Muscle layer of duodenum (tissue), 2 donors: ENCODE measurements at regions not wholly inside any gene's neighbourhood (a gene's known extent, or its start where the extent isn't known, plus 50 kb on each side); places are given as distances from the start of the nearest gene placed in this dataset.

Experiments used
- H3K27ac ChIP-seq: one replicate; pipeline ENCODE4 v1.7.0; 2013; ENCODE audit warnings: mild to moderate bottlenecking, low read length
- H3K27me3 ChIP-seq: one replicate; pipeline ENCODE4 v1.7.0; 2013; ENCODE audit warnings: low read depth, mild to moderate bottlenecking, control low read depth, low read length
- H3K36me3 ChIP-seq, 2 donors: one replicate each; pipeline ENCODE4 v1.7.0; 2013; ENCODE audit warnings: low read length in 2 of 2, control low read depth in 1 of 2, mild to moderate bottlenecking in 1 of 2; ENCODE audit not compliant: insufficient read depth in 2 of 2, control insufficient read depth in 1 of 2
- H3K4me1 ChIP-seq, 2 donors: one replicate each; pipeline ENCODE4 v1.7.0; 2013; ENCODE audit warnings: low read length in 2 of 2, mild to moderate bottlenecking in 2 of 2, control low read depth in 1 of 2, moderate library complexity in 1 of 2; ENCODE audit not compliant: insufficient read depth in 2 of 2, control insufficient read depth in 1 of 2
- H3K4me3 ChIP-seq, 2 donors: one replicate each; pipeline ENCODE4 v1.7.0; 2013; ENCODE audit warnings: low read length in 2 of 2, low read depth in 1 of 2, mild to moderate bottlenecking in 1 of 2
- H3K9me3 ChIP-seq, 2 donors: one replicate each; pipeline ENCODE4 v1.7.0; 2013; ENCODE audit warnings: low read length in 2 of 2, control low read depth in 1 of 2, mild to moderate bottlenecking in 1 of 2; ENCODE audit not compliant: control insufficient read depth in 1 of 2
- donor health status: healthy.

DNA sequence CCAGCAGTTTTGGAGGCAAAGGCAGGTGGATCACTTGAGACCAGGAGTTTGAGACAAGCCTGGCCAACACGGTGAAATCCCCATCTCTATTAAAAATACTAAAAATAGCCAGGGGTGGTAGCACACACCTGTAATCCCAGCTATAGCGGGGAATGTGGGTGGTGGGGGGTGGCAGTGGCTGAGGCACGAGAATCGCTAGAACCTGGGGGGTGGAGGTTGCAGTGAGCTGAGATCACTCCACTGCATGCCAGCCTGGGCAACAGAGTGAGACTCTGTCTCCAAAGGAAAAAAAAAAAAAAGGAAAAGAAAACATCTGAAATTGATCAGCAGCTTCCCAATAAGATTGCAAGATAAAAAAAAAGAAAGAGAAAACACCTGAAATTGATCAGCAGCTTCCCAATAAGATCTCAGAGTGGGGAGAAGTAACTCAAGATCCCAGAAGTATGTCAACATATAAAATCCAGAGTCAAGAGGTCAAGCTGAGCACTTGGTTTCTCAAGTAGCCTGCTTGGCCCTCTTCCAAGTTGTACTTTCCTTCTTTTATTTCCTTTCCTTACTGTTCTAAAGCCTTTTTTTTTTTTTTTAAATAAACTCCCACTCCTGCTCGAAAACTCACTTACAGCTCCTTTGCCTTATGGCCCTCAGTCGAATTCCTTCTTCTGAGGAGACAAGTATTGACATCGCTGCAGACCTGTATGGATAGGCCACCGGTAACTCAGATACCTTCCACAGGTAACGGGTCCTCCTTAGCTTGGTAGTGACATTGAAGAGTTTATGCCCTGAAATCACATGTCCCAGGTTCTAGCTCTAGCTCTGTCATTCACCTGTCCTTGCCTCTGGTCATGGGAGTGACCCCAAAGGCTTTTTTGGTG, 368.5 kb upstream of the SYNCRIP start:
- Histone ChIP-seq H3K27me3 (no peaks in the 10 kb centered on the region), H3K27ac (no peak overlapping the region), H3K4me3 (no peak overlapping the region), H3K9me3 (peaks cover 0 to 2% of the 10 kb centered on the region in 2 donors), H3K4me1 (no peaks in the 10 kb centered on the region), H3K36me3 (no peaks in the 10 kb centered on the region)

DNA sequence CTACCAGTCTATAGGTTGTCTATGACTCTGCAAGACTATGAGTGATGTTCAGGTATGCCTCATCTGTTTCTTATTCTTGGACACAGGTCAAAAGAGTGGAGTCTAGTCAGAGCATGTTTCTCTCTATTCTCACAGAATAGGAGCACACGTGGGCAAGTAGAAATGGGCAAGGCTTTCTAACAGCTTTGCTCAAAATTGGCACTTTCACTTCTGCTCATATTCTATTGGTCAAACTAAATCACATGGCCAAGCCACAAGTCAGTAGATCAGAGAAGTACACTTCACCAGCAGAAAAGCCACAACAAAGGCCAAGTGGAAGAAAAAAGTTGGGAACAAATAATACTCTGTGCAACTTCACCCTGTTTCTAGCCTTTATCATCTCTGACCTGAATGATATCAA, 354.5 kb upstream of the SYNCRIP start:
- Histone ChIP-seq H3K9me3 (no peaks in the 10 kb centered on the region), H3K27me3 (no peaks in the 10 kb centered on the region), H3K27ac (no peak overlapping the region), H3K4me3 (no peak overlapping the region), H3K4me1 (no peaks in the 10 kb centered on the region), H3K36me3 (no peaks in the 10 kb centered on the region)

DNA sequence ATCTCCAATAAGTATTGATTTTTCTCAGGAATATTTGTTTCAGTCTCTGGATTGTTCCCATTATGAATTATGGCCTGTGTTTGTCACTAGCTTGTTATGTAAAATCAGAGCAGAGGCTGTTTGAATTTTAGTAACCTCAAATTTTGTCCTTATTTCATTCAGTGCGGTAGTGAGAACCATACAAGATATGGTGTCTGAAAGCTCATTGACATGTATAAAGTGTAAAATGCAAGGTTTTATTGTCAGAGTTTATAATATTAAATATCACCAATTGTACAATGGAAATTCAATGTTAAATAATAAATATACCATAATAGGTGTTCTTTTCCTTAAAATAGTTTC, 353.3 kb upstream of the SYNCRIP start:
- no peaks in the 10 kb centered on the region for H3K4me1 ChIP-seq
- H3K27me3 ChIP-seq: no peaks in the 10 kb centered on the region
- no peak overlapping the region for H3K4me3 ChIP-seq
- no peaks in the 10 kb centered on the region for H3K9me3 ChIP-seq
- no peak overlapping the region for H3K27ac ChIP-seq
- no peaks in the 10 kb centered on the region for H3K36me3 ChIP-seq

DNA sequence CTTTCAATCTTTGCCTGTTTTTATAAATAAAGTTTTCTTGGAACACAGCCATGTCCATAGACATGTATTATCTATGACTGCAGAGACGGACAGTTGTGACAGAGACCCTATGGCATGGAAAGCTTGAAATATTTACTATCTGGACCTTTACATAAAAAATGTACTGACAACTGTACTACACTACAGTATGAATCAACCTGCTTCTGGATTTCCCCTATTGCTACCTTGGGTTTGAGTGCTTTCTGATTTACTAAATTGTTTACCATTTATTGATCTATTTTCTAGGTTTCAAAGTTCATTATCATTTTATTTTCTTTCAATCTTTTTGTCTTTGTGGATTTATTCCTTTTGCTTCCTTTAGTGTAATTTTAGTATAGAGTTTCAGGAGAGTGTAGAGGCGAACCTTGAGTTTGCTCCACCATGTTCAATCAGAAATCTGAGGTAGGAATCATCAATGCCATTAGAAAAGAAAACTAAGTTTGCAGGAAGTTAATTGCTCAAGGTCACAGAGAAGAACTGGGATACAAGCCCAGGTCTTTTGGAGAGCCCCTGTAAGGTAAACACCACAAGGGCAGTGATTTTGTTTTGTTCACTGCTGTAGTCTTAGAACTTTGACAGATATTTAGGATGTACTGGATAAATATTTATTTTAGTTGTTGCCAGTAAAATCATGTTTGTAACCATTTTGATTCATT, 352.8 kb upstream of the SYNCRIP start:
- Histone ChIP-seq H3K27ac (no peak overlapping the region), H3K9me3 (no peaks in the 10 kb centered on the region), H3K4me3 (no peak overlapping the region), H3K4me1 (no peaks in the 10 kb centered on the region), H3K27me3 (no peaks in the 10 kb centered on the region), H3K36me3 (no peaks in the 10 kb centered on the region)

DNA sequence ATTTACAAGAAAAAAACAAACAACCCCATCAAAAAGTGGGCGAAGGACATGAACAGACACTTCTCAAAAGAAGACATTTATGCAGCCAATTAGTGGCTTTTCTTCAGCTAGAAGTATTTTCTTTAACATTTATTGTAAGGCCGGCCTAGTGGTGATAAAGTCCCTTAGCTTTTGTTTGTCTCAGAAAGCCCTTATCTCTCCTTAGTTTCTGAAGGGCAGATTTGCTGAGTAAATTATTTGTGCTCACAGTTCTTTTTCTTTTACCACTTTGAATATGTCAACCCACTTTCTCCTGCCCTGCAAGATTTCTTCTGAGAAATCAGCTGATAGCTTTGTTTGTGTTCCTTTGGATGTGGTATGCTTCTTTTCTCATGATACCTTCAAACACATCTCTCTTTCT, 344.0 kb upstream of the SYNCRIP start:
- Histone ChIP-seq H3K9me3 (peaks cover 6 to 14% of the 10 kb centered on the region in 2 donors), H3K36me3 (no peaks in the 10 kb centered on the region), H3K4me3 (no peak overlapping the region), H3K27me3 (no peaks in the 10 kb centered on the region), H3K27ac (no peak overlapping the region), H3K4me1 (no peaks in the 10 kb centered on the region)

DNA sequence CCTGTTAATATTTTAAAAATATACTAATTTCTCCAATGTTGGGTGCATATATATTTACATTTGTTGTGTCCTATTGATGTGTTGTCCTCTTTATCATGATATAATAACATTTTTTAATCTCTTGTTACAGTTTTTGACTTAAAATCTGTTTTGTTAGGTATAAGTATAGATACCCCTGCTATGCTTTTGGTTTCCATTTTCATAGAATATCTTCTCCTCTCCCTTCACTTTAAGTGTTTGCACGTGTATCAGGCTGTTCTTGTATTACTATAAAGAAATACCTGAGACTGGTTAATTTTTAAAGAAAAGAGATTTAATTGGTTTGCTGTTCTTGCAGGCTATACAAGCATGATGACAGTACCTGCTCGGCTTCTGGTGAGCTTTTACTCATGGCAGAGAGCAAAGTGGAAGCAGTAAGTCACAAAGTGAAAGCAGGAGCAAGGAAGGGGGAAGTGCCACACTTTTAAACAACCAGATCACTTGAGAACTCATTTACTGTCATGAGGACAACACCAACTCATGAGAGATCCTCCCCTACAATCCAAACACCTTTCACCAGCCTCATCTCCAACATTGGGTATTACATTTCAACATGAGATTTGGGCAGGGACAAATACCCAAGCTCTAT, 340.5 kb upstream of the SYNCRIP start:
- Histone ChIP-seq H3K9me3 (peaks cover 6 to 7% of the 10 kb centered on the region in 2 donors), H3K27ac (no peak overlapping the region), H3K27me3 (no peaks in the 10 kb centered on the region), H3K4me1 (no peaks in the 10 kb centered on the region), H3K4me3 (no peak overlapping the region), H3K36me3 (no peaks in the 10 kb centered on the region)

DNA sequence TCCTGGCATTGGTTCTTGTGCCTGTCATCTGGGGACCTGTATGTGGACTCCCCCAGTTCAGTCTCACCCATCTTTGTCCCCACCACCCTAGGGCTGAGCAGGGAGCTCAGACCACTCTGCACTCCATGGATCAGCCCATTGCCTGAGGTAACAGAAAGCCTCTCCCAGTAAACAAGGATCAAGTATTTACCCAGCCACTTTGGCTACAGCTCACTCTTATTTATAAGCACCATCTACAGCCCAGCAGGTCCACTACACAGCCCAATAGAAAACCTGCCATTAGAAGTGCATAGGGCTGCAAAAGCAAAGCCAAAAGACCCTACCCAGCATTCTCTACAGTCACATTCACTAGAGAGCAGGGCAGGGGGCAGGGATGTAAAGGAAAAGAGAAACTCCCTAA, 335.0 kb upstream of the SYNCRIP start:
- no peaks in the 10 kb centered on the region for H3K4me1 ChIP-seq
- H3K4me3 ChIP-seq: no peak overlapping the region
- no peaks in the 10 kb centered on the region for H3K36me3 ChIP-seq
- H3K27me3 ChIP-seq: no peaks in the 10 kb centered on the region
- no peak overlapping the region for H3K27ac ChIP-seq
- H3K9me3 ChIP-seq: peaks cover 0 to 3% of the 10 kb centered on the region in 2 donors

DNA sequence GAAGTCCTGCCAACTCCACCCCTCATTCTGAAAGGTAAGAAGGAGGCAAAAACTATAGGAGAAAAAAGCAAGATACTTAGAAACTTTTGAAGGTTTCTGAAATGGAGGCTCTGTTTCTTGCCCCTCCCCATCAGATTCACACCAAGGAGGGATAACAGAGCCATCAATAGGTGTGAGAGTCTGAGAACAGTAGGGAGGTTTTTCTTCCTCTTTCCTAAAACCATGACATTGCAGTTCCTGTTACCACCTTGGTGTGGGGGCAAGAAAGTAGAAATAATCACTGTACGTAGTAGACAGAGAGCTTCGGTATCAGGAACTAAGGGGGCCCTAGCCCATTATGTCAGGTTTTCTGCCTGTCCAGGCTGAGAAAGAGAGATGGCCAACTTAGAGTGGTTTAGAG, 333.3 kb upstream of the SYNCRIP start:
- H3K4me3 ChIP-seq: no peak overlapping the region
- no peaks in the 10 kb centered on the region for H3K27me3 ChIP-seq
- H3K4me1 ChIP-seq: no peaks in the 10 kb centered on the region
- H3K36me3 ChIP-seq: no peaks in the 10 kb centered on the region
- no peak overlapping the region for H3K27ac ChIP-seq
- H3K9me3 ChIP-seq: peaks cover 0 to 3% of the 10 kb centered on the region in 2 donors

DNA sequence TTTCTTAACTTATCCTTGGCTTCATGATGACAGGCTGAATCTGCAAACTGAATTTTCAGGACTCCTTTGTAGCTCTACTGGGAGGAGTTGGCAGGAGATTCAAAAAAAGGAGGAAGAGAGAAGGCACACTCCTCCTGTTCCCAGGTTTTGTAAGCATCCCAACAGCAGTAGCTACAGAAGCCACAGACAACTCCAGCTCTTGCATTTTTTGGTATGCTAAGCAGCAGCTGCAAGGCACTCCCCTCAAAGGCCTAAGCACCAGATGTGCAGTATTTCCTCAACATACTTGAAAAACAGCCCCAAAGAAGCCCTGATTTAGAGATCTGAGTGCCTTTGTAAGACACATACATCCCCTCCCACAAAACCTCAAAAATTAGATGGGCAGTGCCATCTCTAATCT, 328.6 kb upstream of the SYNCRIP start:
- no peaks in the 10 kb centered on the region for H3K4me1 ChIP-seq
- no peaks in the 10 kb centered on the region for H3K36me3 ChIP-seq
- H3K9me3 ChIP-seq: peaks cover 0 to 3% of the 10 kb centered on the region in 2 donors
- H3K27ac ChIP-seq: no peak overlapping the region
- no peak overlapping the region for H3K4me3 ChIP-seq
- H3K27me3 ChIP-seq: no peaks in the 10 kb centered on the region

DNA sequence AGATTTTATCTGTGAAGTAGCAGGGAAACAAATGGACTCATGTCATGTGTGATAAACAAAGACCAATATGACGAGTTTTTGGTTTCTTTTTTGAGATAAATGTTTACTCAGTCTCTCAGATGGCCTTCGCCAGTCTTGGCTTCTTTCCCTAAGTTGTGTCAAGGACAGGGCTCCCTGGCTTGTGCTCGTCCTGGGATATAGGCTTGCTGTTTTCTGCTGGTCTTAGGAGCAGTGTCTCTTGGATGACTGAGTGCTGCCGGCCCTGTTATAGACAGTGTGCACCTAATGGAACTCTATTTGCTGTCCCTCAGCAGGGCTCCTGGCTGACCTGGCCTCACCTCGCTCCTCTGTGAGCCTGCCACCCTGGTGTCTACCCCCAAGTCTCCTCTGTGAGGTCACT, 324.1 kb upstream of the SYNCRIP start:
- H3K4me1 ChIP-seq: no peaks in the 10 kb centered on the region
- no peaks in the 10 kb centered on the region for H3K9me3 ChIP-seq
- H3K27me3 ChIP-seq: no peaks in the 10 kb centered on the region
- H3K4me3 ChIP-seq: no peak overlapping the region
- no peak overlapping the region for H3K27ac ChIP-seq
- H3K36me3 ChIP-seq: no peaks in the 10 kb centered on the region

DNA sequence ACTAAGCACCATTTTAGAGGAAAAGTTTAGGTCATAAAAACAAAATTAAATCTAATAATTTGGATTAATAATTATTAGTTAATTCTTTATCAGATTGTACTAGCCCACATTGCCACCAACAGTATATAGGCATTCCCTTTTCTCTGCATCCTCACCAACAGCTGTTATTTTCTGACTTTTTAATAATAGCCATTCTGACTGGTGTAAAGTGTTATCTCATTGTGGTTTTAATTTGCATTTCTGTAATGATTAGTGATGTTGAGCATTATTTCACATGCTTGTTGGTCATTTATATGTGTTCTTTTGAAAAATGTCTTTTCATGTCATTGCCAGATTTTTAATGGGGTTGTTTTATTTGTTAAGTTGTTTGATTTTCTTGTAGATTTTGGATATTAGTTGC, 319.1 kb upstream of the SYNCRIP start:
- Histone ChIP-seq H3K4me1 (no peaks in the 10 kb centered on the region), H3K27ac (no peak overlapping the region), H3K27me3 (no peaks in the 10 kb centered on the region), H3K9me3 (peaks cover 0 to 3% of the 10 kb centered on the region in 2 donors), H3K36me3 (no peaks in the 10 kb centered on the region), H3K4me3 (no peak overlapping the region)
